ENCODE measurements at regions not wholly inside any gene's neighbourhood (a gene's known extent, or its start where the extent isn't known, plus 50 kb on each side); places are given as distances from the start of the nearest gene placed in this dataset.

GRCh38 chr7:359766-360361, 69.9 kb downstream of the FOXL3 start:
- TF ChIP-seq CTCF (IDR thresholded peaks at IDR 0.05) (no peak), POLR2A (IDR thresholded peaks at IDR 0.05) (no peak), POLR2AphosphoS5 (IDR thresholded peaks at IDR 0.05) (no peak)

Data from breast epithelium (tissue), 3 donors.